GM19023 (cell line): ENCODE measurements at regions not wholly inside any gene's neighbourhood (a gene's known extent, or its start where the extent isn't known, plus 50 kb on each side); places are given as distances from the start of the nearest gene placed in this dataset.

Experiments
- ATAC-seq: cut with Tn5 transposase; IDR thresholded peaks from one replicate; pipeline ENCODE4 v1.9.1; 2021; ENCODE audit warnings: mild to moderate bottlenecking, moderate library complexity; ENCODE audit not compliant: unreplicated experiment

GRCh38 chr4:123788577-123788976 is 392.0 kb downstream of the SPRY1 start:
- ATAC-seq = no peak

GRCh38 chr4:123790681-123791080 is 394.1 kb downstream of the SPRY1 start:
- ATAC-seq = no peak

GRCh38 chr4:123802082-123802645 is 405.6 kb downstream of the SPRY1 start:
- ATAC-seq = no peak

DNA sequence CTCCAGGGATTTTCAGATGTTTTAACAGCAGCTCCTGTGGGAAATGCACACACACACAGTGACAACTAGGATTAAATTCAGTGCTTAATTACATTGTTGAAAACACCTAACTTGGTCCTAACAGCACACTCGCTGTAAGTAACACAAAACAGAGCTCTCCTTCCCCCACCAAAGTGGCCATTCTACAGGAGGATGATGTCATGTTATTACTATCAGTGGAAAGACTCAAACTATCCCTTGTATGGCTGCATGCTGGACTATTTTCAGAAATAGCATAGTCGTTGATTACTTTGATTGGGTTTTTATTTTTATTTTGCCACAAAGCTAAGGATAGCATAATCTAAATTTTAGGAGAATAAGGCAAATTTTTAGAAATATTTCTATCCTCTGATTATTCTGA is 406.3 kb downstream of the SPRY1 start:
- ATAC-seq = no peak

DNA sequence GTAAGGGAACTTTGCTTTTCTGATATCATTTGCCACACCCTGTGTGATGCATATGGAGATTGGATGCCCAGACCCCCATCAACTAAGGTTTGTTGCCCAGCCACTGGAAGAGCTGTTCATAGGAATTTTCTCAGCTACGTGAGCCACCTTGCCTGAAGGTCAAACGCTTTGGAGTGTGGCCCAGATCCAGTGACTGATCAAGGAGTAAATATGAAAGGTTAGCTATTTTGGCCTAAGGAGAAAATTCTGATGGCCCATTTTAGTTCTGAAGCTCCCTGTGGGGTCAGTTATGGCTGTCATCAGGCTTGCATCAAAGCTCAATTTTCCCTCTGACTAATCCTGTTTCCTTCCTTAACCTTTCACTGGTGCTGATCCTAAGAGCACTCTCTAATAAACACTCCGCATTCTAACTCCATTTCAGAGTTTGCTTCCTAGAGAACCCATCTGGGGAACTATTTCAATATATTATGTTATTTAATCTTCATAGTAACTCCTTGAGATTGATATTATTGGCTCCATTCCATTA is 407.7 kb downstream of the SPRY1 start:
- no peak for ATAC-seq

DNA sequence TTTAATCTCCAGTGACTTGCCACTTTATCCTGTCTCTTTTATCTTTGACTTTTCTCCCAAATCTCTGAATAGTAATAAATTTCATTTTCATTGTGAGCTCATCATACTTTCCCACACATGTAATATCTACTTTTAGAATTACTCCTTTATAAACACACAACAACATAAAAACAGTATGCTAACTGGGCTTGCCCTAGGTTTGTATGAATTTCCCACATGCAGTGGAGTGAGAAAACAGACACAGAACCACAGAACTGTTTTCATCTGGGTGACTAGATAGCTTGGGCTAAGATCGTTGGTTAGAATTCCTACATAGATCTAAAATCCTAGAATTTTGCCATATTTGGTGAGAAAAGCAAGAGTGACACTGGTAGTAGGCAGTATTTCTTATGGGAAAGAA is 409.5 kb downstream of the SPRY1 start:
- no peak for ATAC-seq

DNA sequence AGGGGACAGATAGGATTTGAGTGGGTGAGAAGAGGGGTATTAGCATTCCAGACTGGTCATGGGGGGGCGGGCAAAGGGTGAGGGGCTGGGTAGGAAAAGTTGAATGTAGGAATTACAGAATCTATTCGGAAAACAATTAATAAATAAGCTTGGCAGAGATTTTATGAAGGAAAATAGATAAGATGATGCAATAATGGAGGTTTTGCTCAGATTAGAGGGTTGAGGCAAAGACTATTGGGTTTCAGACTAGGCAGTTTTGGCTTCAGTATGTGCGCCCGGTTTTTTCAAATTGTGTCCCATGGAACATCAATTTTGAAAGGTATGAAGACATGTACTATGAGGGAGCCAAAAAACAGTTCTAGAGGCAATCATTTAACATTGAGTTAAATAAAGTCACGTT is 410.6 kb downstream of the SPRY1 start:
- no peak for ATAC-seq

DNA sequence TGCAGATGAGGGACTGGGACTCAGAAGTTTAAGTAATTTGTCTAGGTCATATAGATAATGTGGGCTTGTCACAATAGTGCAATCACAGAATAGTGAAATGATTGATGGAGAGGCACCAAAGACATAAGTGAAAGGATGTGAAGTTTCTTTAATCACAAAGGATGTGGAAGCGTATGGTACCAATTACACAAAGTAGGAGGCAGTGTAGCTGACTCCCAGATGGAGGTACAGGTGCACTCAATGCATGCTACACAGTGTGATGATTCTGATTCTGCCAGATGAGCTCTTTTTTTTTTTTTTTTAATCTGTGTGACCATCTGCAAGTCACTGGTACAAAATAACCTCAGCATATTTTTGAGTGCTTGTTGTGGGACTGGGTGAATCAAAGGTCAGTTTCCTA is 411.3 kb downstream of the SPRY1 start:
- no peak for ATAC-seq

GRCh38 chr4:123809864-123810263 is 413.3 kb downstream of the SPRY1 start:
- no peak for ATAC-seq

- no peak for ATAC-seq
These were observed 415.4 kb downstream of the SPRY1 start for GRCh38 chr4:123812066-123812390.

DNA sequence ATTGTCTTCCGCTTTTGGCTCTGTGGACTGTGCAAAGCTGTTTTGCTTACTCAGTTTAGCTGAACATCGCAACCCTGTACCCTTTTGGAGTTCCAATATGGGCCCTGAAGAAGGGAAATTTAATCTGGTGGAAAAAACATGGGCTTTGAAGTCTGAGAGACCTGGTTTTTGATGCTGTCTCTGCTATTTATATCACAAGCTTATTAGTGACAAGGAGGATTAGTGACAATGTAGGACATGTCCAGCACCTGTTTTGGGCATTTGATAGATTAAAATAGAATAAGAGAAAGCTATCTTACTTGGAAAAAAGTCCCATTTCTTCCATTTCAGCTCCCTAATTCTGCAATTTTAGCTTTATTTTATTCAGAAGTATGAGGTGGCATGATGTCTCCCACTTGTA is 417.3 kb downstream of the SPRY1 start:
- no peak for ATAC-seq

DNA sequence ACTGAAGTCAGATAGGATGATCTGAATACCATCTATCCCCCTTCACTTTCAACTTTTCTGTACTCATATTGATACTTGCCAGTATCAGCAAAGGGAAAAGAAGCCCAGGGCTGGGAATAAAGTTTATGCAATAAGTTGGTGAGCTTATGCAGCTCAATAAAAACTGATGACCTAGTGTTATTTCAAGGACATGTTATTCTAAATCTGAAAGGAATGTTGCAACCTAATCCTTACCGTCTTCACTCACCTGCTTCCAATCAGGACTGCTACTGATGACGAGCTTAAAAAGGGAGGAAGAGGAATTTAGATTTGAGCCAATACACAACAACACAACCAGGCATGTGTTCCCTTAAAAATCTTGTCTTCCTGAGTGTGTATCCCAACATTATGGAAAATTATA is 419.9 kb downstream of the SPRY1 start:
- no peak for ATAC-seq

- ATAC-seq = no peak
These were observed 420.6 kb downstream of the SPRY1 start for GRCh38 chr4:123817025-123817688.

- no peak for ATAC-seq
These were observed 422.9 kb downstream of the SPRY1 start for GRCh38 chr4:123819362-123820035.

GRCh38 chr4:123821861-123822260 is 425.3 kb downstream of the SPRY1 start:
- no peak for ATAC-seq

- no peak for ATAC-seq
These were observed 425.8 kb downstream of the SPRY1 start for GRCh38 chr4:123822353-123822752.

DNA sequence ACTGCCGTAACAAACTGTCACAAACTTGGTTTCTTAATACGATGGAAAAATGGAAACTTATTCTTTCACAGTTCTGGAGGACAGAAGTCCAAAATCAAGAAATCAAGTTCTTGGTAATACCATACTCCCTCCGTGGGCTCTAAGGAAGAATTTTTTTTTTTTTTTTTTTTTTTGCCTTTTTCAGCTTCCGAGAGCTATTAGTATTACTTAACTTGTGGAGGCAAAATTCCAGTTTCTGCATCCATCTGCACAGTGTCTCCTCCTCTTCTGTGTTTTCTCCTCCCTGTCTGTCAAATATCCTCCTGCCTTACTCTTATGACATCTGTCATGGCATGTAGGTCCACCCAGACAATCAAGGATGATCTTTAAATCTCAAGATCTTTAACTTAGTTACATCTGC is 426.6 kb downstream of the SPRY1 start:
- no peak for ATAC-seq

GRCh38 chr4:123824524-123824923 is 427.9 kb downstream of the SPRY1 start:
- ATAC-seq = no peak

GRCh38 chr4:123825596-123826291 is 429.1 kb downstream of the SPRY1 start:
- no peak for ATAC-seq

GRCh38 chr4:123826896-123827295 is 430.3 kb downstream of the SPRY1 start:
- no peak for ATAC-seq

- no peak for ATAC-seq
These were observed 430.9 kb downstream of the SPRY1 start for GRCh38 chr4:123827511-123827910.

DNA sequence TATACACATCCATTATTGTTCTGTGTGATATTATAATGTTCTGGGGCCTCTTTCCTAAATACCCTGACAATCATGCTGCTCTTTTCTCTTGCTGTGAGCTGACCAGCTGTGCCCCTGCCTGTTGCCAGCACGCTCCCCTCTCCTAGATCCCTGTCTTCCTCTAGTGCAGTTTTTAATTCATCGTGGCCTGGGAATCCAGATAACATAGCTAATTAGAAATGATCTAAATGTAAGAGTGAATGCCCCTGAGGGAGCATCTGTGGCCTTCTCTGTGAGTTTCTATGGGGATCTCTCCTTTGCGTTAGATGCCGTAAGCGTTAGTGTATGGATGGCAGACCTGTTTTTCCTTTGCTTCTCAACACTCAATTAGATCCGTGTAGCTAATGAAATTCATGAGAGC is 434.3 kb downstream of the SPRY1 start:
- ATAC-seq = no peak
